ENCODE measurements at regions not wholly inside any gene's neighbourhood (a gene's known extent, or its start where the extent isn't known, plus 50 kb on each side); places are given as distances from the start of the nearest gene placed in this dataset.
A peak's percentile ranks its signal among the peaks of the same experiment; 100 is the strongest.
"Not testable (repeated sequence)": the region's sequence is repeated elsewhere in the genome, so short reads cannot be mapped to it uniquely, and the experiment has no call there.

- DNase-seq (ENCODE audit: low spot score): no peak
Observed at GRCh38 chr7:26955516-26955915, 91.1 kb upstream of the SKAP2 start.

- DNase-seq (ENCODE audit: low spot score): no peak
Observed at GRCh38 chr7:26954951-26955350, 90.6 kb upstream of the SKAP2 start.

GRCh38 chr7:26951407-26951950, 87.1 kb upstream of the SKAP2 start:
- DNase-seq (ENCODE audit: low spot score): no peak

GRCh38 chr7:26950889-26951288, 86.5 kb upstream of the SKAP2 start:
- no peak for DNase-seq (ENCODE audit: low spot score)

GRCh38 chr7:26949319-26949718, 84.9 kb upstream of the SKAP2 start:
- no peak for DNase-seq (ENCODE audit: low spot score)

GRCh38 chr7:26948617-26949118, 84.3 kb upstream of the SKAP2 start:
- DNase-seq (ENCODE audit: low spot score): no peak

- no peak for DNase-seq (ENCODE audit: low spot score)
Observed at GRCh38 chr7:26944501-26945358, 80.3 kb upstream of the SKAP2 start.

- DNase-seq (ENCODE audit: low spot score): peak; percentile 18
Observed at GRCh38 chr7:26937939-26938623, 73.7 kb upstream of the SKAP2 start.

GRCh38 chr7:26937306-26937705, 72.9 kb upstream of the SKAP2 start:
- DNase-seq (ENCODE audit: low spot score): peak; percentile 48

- not testable (repeated sequence) for DNase-seq (ENCODE audit: low spot score)
Observed at GRCh38 chr7:26932616-26933015, 68.2 kb upstream of the SKAP2 start.

- no peak for DNase-seq (ENCODE audit: low spot score)
Observed at GRCh38 chr7:26930845-26931244, 66.5 kb upstream of the SKAP2 start.

GRCh38 chr7:26930201-26930600, 65.8 kb upstream of the SKAP2 start:
- peak; percentile 6 for DNase-seq (ENCODE audit: low spot score)

- no peak for DNase-seq (ENCODE audit: low spot score)
Observed at GRCh38 chr7:26928703-26929347, 64.4 kb upstream of the SKAP2 start.

GRCh38 chr7:26925768-26926167, 61.4 kb upstream of the SKAP2 start:
- DNase-seq (ENCODE audit: low spot score): no peak

- DNase-seq (ENCODE audit: low spot score): no peak
Observed at GRCh38 chr7:26924149-26924767, 59.9 kb upstream of the SKAP2 start.

- no peak for DNase-seq (ENCODE audit: low spot score)
Observed at GRCh38 chr7:26919906-26920493, 55.6 kb upstream of the SKAP2 start.

GRCh38 chr7:26918241-26918640, 53.9 kb upstream of the SKAP2 start:
- DNase-seq (ENCODE audit: low spot score): no peak

- DNase-seq (ENCODE audit: low spot score): no peak
Observed at GRCh38 chr7:26916779-26917320, 52.5 kb upstream of the SKAP2 start.

GRCh38 chr7:26916336-26916735, 51.9 kb upstream of the SKAP2 start:
- no peak for DNase-seq (ENCODE audit: low spot score)

All from AG08395 (cell line).